GM23338 (cell line): ENCODE measurements at regions not wholly inside any gene's neighbourhood (a gene's known extent, or its start where the extent isn't known, plus 50 kb on each side); places are given as distances from the start of the nearest gene placed in this dataset.

Experiments used
- EZH2 ChIP-seq: fragments of 200-600 bp; sonication (generic); IDR thresholded peaks from one replicate; pipeline ENCODE4 v1.8.0; 2017; ENCODE audit warnings: antibody characterized with exemption, mild to moderate bottlenecking, low read depth; ENCODE audit not compliant: unreplicated experiment
- ZNF114 ChIP-seq: fragments of 250-450 bp; sonication (Bioruptor Pico); IDR thresholded peaks from 2 replicates; pipeline ENCODE4 v1.5.0; 2020; ENCODE audit warnings: mild to moderate bottlenecking, moderate library complexity
- TF ChIP-seq, protein P1 (sequence below): fragments of 250-450 bp; sonication (Bioruptor Pico); IDR thresholded peaks from 2 replicates; pipeline ENCODE4 v1.5.0; 2020; ENCODE audit warnings: mild to moderate bottlenecking, moderate library complexity
- TF ChIP-seq, protein P2 (sequence below): IDR thresholded peaks from 2 replicates; pipeline ENCODE4 v1.6.1; 2016; ENCODE audit warnings: antibody characterized with exemption

DNA sequence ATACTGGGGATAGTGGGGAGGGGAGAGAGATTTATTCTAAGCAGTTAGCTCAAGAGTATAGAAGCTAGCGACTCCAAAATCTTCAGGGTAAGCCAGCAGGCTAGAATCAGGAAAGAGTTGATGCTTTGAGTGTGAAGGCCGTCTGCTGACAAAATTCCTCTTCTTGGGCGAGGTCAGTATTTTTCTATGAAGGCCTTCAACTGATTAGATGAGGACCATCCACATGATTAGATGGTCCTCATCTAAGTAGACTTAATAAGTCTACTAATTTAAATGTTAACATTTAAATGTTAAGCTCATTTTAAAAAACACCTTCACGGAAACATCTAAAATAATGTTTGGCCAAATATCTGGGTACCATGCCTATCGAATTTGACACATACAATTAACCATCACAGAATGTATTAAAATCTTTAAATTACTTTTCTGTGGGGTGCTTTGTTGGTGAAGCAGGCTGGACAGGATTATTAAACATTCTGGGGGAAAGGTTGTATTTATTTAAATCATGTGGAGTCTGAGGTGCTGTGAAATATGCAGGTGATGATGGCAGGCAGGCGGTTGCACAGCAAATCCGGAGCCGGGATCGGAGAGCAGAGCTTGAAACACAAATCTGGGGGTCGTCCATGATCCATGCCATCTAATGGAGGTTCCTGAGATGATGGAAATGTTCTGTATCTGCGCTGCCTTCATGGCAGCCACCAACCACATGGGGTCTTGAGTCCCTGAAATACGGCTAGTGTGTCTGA, 49.8 kb upstream of the ADORA2B start (continued):
- TF ChIP-seq, protein P1, sequence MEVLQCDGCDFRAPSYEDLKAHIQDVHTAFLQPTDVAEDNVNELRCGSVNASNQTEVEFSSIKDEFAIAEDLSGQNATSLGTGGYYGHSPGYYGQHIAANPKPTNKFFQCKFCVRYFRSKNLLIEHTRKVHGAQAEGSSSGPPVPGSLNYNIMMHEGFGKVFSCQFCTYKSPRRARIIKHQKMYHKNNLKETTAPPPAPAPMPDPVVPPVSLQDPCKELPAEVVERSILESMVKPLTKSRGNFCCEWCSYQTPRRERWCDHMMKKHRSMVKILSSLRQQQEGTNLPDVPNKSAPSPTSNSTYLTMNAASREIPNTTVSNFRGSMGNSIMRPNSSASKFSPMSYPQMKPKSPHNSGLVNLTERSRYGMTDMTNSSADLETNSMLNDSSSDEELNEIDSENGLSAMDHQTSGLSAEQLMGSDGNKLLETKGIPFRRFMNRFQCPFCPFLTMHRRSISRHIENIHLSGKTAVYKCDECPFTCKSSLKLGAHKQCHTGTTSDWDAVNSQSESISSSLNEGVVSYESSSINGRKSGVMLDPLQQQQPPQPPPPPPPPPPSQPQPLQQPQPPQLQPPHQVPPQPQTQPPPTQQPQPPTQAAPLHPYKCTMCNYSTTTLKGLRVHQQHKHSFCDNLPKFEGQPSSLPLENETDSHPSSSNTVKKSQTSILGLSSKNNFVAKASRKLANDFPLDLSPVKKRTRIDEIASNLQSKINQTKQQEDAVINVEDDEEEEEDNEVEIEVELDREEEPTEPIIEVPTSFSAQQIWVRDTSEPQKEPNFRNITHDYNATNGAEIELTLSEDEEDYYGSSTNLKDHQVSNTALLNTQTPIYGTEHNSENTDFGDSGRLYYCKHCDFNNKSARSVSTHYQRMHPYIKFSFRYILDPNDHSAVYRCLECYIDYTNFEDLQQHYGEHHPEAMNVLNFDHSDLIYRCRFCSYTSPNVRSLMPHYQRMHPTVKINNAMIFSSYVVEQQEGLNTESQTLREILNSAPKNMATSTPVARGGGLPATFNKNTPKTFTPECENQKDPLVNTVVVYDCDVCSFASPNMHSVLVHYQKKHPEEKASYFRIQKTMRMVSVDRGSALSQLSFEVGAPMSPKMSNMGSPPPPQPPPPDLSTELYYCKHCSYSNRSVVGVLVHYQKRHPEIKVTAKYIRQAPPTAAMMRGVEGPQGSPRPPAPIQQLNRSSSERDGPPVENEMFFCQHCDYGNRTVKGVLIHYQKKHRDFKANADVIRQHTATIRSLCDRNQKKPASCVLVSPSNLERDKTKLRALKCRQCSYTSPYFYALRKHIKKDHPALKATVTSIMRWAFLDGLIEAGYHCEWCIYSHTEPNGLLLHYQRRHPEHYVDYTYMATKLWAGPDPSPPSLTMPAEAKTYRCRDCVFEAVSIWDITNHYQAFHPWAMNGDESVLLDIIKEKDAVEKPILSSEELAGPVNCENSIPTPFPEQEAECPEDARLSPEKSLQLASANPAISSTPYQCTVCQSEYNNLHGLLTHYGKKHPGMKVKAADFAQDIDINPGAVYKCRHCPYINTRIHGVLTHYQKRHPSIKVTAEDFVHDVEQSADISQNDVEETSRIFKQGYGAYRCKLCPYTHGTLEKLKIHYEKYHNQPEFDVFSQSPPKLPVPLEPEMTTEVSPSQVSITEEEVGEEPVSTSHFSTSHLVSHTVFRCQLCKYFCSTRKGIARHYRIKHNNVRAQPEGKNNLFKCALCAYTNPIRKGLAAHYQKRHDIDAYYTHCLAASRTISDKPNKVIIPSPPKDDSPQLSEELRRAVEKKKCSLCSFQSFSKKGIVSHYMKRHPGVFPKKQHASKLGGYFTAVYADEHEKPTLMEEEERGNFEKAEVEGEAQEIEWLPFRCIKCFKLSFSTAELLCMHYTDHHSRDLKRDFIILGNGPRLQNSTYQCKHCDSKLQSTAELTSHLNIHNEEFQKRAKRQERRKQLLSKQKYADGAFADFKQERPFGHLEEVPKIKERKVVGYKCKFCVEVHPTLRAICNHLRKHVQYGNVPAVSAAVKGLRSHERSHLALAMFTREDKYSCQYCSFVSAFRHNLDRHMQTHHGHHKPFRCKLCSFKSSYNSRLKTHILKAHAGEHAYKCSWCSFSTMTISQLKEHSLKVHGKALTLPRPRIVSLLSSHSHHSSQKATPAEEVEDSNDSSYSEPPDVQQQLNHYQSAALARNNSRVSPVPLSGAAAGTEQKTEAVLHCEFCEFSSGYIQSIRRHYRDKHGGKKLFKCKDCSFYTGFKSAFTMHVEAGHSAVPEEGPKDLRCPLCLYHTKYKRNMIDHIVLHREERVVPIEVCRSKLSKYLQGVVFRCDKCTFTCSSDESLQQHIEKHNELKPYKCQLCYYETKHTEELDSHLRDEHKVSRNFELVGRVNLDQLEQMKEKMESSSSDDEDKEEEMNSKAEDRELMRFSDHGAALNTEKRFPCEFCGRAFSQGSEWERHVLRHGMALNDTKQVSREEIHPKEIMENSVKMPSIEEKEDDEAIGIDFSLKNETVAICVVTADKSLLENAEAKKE (CRISPR knock-in tag), result no peak
- TF ChIP-seq, protein P2, sequence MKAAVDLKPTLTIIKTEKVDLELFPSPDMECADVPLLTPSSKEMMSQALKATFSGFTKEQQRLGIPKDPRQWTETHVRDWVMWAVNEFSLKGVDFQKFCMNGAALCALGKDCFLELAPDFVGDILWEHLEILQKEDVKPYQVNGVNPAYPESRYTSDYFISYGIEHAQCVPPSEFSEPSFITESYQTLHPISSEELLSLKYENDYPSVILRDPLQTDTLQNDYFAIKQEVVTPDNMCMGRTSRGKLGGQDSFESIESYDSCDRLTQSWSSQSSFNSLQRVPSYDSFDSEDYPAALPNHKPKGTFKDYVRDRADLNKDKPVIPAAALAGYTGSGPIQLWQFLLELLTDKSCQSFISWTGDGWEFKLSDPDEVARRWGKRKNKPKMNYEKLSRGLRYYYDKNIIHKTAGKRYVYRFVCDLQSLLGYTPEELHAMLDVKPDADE, result no peak
- no peak for TF ChIP-seq EZH2
- no peak for TF ChIP-seq ZNF114 (CRISPR knock-in tag)
